AG04450 (cell line): ENCODE measurements at regions not wholly inside any gene's neighbourhood (a gene's known extent, or its start where the extent isn't known, plus 50 kb on each side); places are given as distances from the start of the nearest gene placed in this dataset.
"Not testable (repeated sequence)": the region's sequence is repeated elsewhere in the genome, so short reads cannot be mapped to it uniquely, and the experiment has no call there.

Source experiments
- CTCF ChIA-PET: fragments of 300-600, 350-600 bp; formaldehyde crosslinking; extraction: SDS; loops from one replicate; lab custom pipeline; 2022; ENCODE audit warnings: antibody characterized with exemption, inconsistent platforms; lab: Charles Lee
- POLR2A ChIA-PET: fragments of 350-600 bp; formaldehyde crosslinking; extraction: SDS; loops from one replicate; lab custom pipeline; 2021; ENCODE audit warnings: antibody characterized with exemption, inconsistent platforms; lab: Yijun Ruan, JAX
- DNase-seq: peaks from one replicate; pipeline ENCODE4 v3.0.0-alpha.2; 2011; ENCODE audit warnings: low read depth, low spot score
- H3K27ac ChIP-seq: one replicate; pipeline ENCODE4 v1.5.1; 2012; ENCODE audit warnings: low read depth, low read length, control low read depth
- H3K27me3 ChIP-seq: one replicate; pipeline ENCODE4 v1.6.0; 2012; ENCODE audit warnings: low read length; ENCODE audit not compliant: control insufficient read depth, insufficient read depth
- H3K4me3 ChIP-seq: 2 replicates; pipeline ENCODE4 v1.5.1; 2011; ENCODE audit warnings: mild to moderate bottlenecking, low read depth, low read length, control low read depth
- H3K9me3 ChIP-seq: 2 replicates; pipeline ENCODE4 v1.5.1; 2012; ENCODE audit warnings: low read length; ENCODE audit not compliant: control insufficient read depth, insufficient read depth
- TF ChIP-seq, protein P1 (sequence below): IDR thresholded peaks from 2 replicates; pipeline ENCODE4 v1.5.1; 2011; ENCODE audit warnings: low read depth, low read length, control low read depth, inconsistent platforms

- TF ChIP-seq, protein P1, sequence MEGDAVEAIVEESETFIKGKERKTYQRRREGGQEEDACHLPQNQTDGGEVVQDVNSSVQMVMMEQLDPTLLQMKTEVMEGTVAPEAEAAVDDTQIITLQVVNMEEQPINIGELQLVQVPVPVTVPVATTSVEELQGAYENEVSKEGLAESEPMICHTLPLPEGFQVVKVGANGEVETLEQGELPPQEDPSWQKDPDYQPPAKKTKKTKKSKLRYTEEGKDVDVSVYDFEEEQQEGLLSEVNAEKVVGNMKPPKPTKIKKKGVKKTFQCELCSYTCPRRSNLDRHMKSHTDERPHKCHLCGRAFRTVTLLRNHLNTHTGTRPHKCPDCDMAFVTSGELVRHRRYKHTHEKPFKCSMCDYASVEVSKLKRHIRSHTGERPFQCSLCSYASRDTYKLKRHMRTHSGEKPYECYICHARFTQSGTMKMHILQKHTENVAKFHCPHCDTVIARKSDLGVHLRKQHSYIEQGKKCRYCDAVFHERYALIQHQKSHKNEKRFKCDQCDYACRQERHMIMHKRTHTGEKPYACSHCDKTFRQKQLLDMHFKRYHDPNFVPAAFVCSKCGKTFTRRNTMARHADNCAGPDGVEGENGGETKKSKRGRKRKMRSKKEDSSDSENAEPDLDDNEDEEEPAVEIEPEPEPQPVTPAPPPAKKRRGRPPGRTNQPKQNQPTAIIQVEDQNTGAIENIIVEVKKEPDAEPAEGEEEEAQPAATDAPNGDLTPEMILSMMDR, result no peak
- Histone ChIP-seq H3K27me3 (peaks cover 7% of the 10 kb centered on the region), H3K9me3 (no peaks in the 10 kb centered on the region), H3K27ac (no peak overlapping the region), H3K4me3 (no peak overlapping the region)
- CTCF ChIA-PET, result interaction anchor here (1.0 kb wide), 1 partner anchor 493 kb away, joined by 3 read pairs; no protein-coding TSS in a partner anchor
- DNase-seq, result no peak
- POLR2A ChIA-PET, result no interaction called here
Observed at GRCh38 chr3:124056846-124057245, 64.9 kb upstream of the ROPN1 start.

- Histone ChIP-seq H3K27me3 (peaks cover 8% of the 10 kb centered on the region), H3K9me3 (no peaks in the 10 kb centered on the region), H3K4me3 (no peak overlapping the region), H3K27ac (no peak overlapping the region)
- ChIA-PET POLR2A (no interaction called here), CTCF (interaction anchor here (1.0 to 2.0 kb wide), 2 partner anchors 22 to 493 kb away, joined by 3 to 11 read pairs; no protein-coding TSS in a partner anchor)
- no peak for DNase-seq
- TF ChIP-seq, protein P1, result no peak
Observed at GRCh38 chr3:124057420-124057819, 65.5 kb upstream of the ROPN1 start.

DNA sequence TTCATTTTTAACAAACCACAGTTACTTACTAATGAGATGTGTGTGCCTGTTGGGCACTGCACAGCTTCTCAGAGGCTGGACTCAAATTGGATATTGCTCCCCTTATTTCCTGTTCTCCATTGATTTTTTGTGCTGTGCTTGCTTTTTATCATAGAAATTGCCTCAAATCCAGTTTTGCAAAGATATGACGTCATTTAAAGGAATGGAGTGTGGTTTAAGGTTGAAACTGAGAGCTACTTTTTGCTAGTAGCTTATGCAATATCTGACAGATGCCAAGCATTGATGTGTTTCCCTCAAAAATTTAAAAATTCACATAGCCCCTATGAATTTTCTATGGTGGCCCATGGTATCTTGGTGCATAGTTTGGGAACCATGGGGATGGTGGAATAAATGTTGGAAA is 67.7 kb upstream of the ROPN1 start:
- ChIA-PET CTCF (interaction anchor here (1.4 to 2.7 kb wide), 3 partner anchors 20 to 22 kb away, joined by 3 to 11 read pairs (median 8); no protein-coding TSS in a partner anchor), POLR2A (no interaction called here)
- Histone ChIP-seq H3K4me3 (no peak overlapping the region), H3K27ac (no peak overlapping the region), H3K27me3 (peaks cover 11% of the 10 kb centered on the region), H3K9me3 (no peaks in the 10 kb centered on the region)
- DNase-seq, result no peak
- TF ChIP-seq, protein P1, result no peak

- ChIA-PET POLR2A (no interaction called here), CTCF (interaction anchor here (1.3 to 2.5 kb wide), 4 partner anchors 11 to 30 kb away, joined by 3 to 12 read pairs (median 6); partner anchors contain the start of gene KALRN)
- peak; percentile 15 for DNase-seq
- peaks cover 10% of the 10 kb centered on the region for H3K27me3 ChIP-seq
- H3K4me3 ChIP-seq, result no peak overlapping the region
- H3K9me3 ChIP-seq, result no peaks in the 10 kb centered on the region
- H3K27ac ChIP-seq, result no peak overlapping the region
- TF ChIP-seq, protein P1, result no peak
Observed at GRCh38 chr3:124063197-124063909, 71.4 kb upstream of the ROPN1 start.

DNA sequence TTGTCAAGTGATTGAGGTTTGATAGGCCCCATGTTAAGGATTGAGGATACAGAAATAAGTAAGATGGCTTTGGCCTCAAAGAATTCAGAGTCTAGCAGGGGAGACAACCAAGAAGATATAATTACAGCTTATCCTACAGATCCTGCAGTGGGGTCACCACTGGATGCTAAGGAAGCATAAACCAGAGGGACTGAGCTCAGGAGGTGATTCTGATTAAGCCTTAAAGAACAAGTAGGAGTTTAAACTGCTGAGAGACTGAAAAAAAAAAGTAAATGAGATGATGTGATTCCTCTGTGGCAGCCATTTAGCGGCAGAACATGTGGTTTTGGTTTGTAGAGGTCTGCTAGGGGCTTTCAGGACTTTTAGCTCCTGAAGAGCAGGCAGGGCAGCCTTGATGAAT is 72.1 kb upstream of the ROPN1 start:
- peaks cover 10% of the 10 kb centered on the region for H3K27me3 ChIP-seq
- no peaks in the 10 kb centered on the region for H3K9me3 ChIP-seq
- H3K4me3 ChIP-seq, result no peak overlapping the region
- ChIA-PET CTCF (interaction anchor here (1.3 to 2.5 kb wide), 4 partner anchors 11 to 31 kb away, joined by 3 to 12 read pairs (median 6); partner anchors contain the start of gene KALRN), POLR2A (no interaction called here)
- no peak for DNase-seq
- H3K27ac ChIP-seq, result no peak overlapping the region
- TF ChIP-seq, protein P1, result no peak

- CTCF ChIA-PET, DNase-seq, H3K27ac ChIP-seq, H3K9me3 ChIP-seq, H3K4me3 ChIP-seq, POLR2A ChIA-PET: not testable (repeated sequence)
- H3K27me3 ChIP-seq, result peaks cover 16% of the 10 kb centered on the region
Observed at GRCh38 chr3:124066543-124066942, 74.6 kb upstream of the ROPN1 start.

DNA sequence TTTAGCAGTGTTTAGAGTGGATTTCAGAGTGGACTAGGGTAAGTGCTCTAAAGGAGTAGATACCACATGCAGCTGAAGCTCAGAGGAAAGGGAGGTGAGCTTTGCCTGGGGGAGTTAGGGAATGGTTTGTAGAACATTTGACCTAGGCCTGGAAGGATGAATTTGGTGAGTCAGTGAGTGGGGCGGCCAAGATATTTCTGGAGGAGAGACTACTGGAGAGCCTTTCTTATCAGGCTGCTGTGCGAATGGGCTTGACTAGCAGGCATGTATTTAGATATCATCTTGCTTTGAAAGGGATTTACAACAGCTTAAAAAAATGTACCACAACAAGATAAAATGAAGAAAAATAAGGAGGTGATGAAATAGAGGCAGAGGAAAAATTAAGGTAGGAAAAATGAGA is 77.8 kb upstream of the ROPN1 start:
- POLR2A ChIA-PET, H3K4me3 ChIP-seq, DNase-seq, H3K9me3 ChIP-seq, H3K27ac ChIP-seq: not testable (repeated sequence)
- H3K27me3 ChIP-seq, result peaks cover 15% of the 10 kb centered on the region
- CTCF ChIA-PET, result interaction anchor here (1.3 kb wide), 2 partner anchors 10 to 37 kb away, joined by 3 to 6 read pairs; partner anchors contain the start of gene KALRN
